ENCODE measurements at regions not wholly inside any gene's neighbourhood (a gene's known extent, or its start where the extent isn't known, plus 50 kb on each side); places are given as distances from the start of the nearest gene placed in this dataset.

GRCh38 chr7:121604627-121605316 is 208.7 kb upstream of the FAM3C start:
- dilution Hi-C loops (cut with MboI; ENCODE audit: extremely low pct_ligation_motif_present, low sequenced_read_pairs) = no loop called here
- H3K4me2 ChIP-seq (ENCODE audit: insufficient read depth, low read length) = no peak overlapping the region
- H3K27ac ChIP-seq (ENCODE audit: insufficient read depth, low read depth, low read length) = no peak overlapping the region
- H3K9me1 ChIP-seq (replicated peaks; ENCODE audit: control insufficient read depth, extremely low read depth, insufficient read depth, low read length) = no peaks in the 10 kb centered on the region
- CTCF ChIA-PET = interaction anchor here (0.8 to 2.6 kb wide), 4 partner anchors 15 to 392 kb away, joined by 3 to 30 read pairs (median 4); no protein-coding TSS in a partner anchor
- BruUV-seq (replicated peaks) = no TSS peak
- POLR2A ChIA-PET = no interaction called here
- no peaks in the 10 kb centered on the region for H3K36me3 ChIP-seq (ENCODE audit: control insufficient read depth in 2 of 2, extremely low read depth in 1 of 2, insufficient read depth in 2 of 2, low read length in 2 of 2)
- intact Hi-C loops (cut with micrococcal nuclease) = no loop called here
- no peaks in the 10 kb centered on the region for H3K27me3 ChIP-seq (ENCODE audit: control insufficient read depth in 2 of 2, insufficient read depth in 2 of 2, low read length in 2 of 2)
- no peak overlapping the region for H3K4me3 ChIP-seq (replicated peaks in 1 of 3; ENCODE audit: insufficient read depth in 1 of 3, low read depth in 1 of 3, low read length in 3 of 3)
- no peaks in the 10 kb centered on the region for H3K9me3 ChIP-seq (replicated peaks; ENCODE audit: control insufficient read depth, insufficient read depth, low read length)
- no peaks in the 10 kb centered on the region for H3K79me2 ChIP-seq (ENCODE audit: control insufficient read depth, insufficient read depth, low read length)
- no peaks in the 10 kb centered on the region for H3K4me1 ChIP-seq (ENCODE audit: control insufficient read depth, extremely low read depth, insufficient read depth, low read length)
- no peak overlapping the region for H3K9ac ChIP-seq (replicated peaks; ENCODE audit: extremely low read depth, insufficient read depth, low read length)
- no peak for DNase-seq (ENCODE audit: low read depth, low spot score)
- FAIRE-seq = no peak
- no peaks in the 10 kb centered on the region for H4K20me1 ChIP-seq (replicated peaks; ENCODE audit: control insufficient read depth, extremely low read depth, insufficient read depth, low read length)
- H2AFZ ChIP-seq (ENCODE audit: low read depth, low read length) = no peak overlapping the region
- no peak for TF ChIP-seq EZH2 (IDR thresholded peaks at IDR 0.05; ENCODE audit: borderline replicate concordance, low read depth, low read length, severe bottlenecking)
- TF ChIP-seq FOS (IDR thresholded peaks at IDR 0.05; ENCODE audit: borderline replicate concordance, insufficient read depth, low read length) = no peak
- TF ChIP-seq MYC (IDR thresholded peaks at IDR 0.05; ENCODE audit: low read depth, low read length) = no peak

GRCh38 chr7:121603886-121604285 is 207.8 kb upstream of the FAM3C start:
- POLR2A ChIA-PET = no interaction called here
- no peaks in the 10 kb centered on the region for H4K20me1 ChIP-seq (replicated peaks; ENCODE audit: control insufficient read depth, extremely low read depth, insufficient read depth, low read length)
- no peaks in the 10 kb centered on the region for H3K9me3 ChIP-seq (replicated peaks; ENCODE audit: control insufficient read depth, insufficient read depth, low read length)
- H3K4me3 ChIP-seq (replicated peaks in 1 of 3; ENCODE audit: insufficient read depth in 1 of 3, low read depth in 1 of 3, low read length in 3 of 3) = no peak overlapping the region
- CTCF ChIA-PET = interaction anchor here (1.4 to 2.6 kb wide), 2 partner anchors 16 to 391 kb away, joined by 3 to 30 read pairs; no protein-coding TSS in a partner anchor
- no peak overlapping the region for H3K4me2 ChIP-seq (ENCODE audit: insufficient read depth, low read length)
- H3K79me2 ChIP-seq (ENCODE audit: control insufficient read depth, insufficient read depth, low read length) = no peaks in the 10 kb centered on the region
- dilution Hi-C loops (cut with MboI; ENCODE audit: extremely low pct_ligation_motif_present, low sequenced_read_pairs) = no loop called here
- BruUV-seq (replicated peaks) = no TSS peak
- no peak for DNase-seq (ENCODE audit: low read depth, low spot score)
- FAIRE-seq = no peak
- no peaks in the 10 kb centered on the region for H3K9me1 ChIP-seq (replicated peaks; ENCODE audit: control insufficient read depth, extremely low read depth, insufficient read depth, low read length)
- H3K4me1 ChIP-seq (ENCODE audit: control insufficient read depth, extremely low read depth, insufficient read depth, low read length) = no peaks in the 10 kb centered on the region
- no peak for TF ChIP-seq POLR2A (IDR thresholded peaks at IDR 0.05; ENCODE audit: low read depth, low read length)
- TF ChIP-seq MYC (IDR thresholded peaks at IDR 0.05; ENCODE audit: low read depth, low read length) = no peak
- TF ChIP-seq JUN (IDR thresholded peaks at IDR 0.05; ENCODE audit: borderline replicate concordance, insufficient read depth, insufficient read length, low read depth) = no peak
- TF ChIP-seq MAX (IDR thresholded peaks at IDR 0.05; ENCODE audit: insufficient read depth, insufficient read length) = no peak
- no peak for TF ChIP-seq CTCF (IDR thresholded peaks at IDR 0.05; ENCODE audit: extremely low read depth in 1 of 2, insufficient read depth in 1 of 2, low read depth in 1 of 2, low read length in 2 of 2)
- no peak for TF ChIP-seq POLR2AphosphoS5 (IDR thresholded peaks at IDR 0.05; ENCODE audit: insufficient read depth, low read depth, low read length)
- no peak for TF ChIP-seq FOS (IDR thresholded peaks at IDR 0.05; ENCODE audit: borderline replicate concordance, insufficient read depth, low read length)
- TF ChIP-seq EZH2 (IDR thresholded peaks at IDR 0.05; ENCODE audit: borderline replicate concordance, low read depth, low read length, severe bottlenecking) = no peak
- no peak for TF ChIP-seq GATA2 (IDR thresholded peaks at IDR 0.05; ENCODE audit: insufficient read depth, insufficient read length, low read depth, low read length)
- H3K27me3 ChIP-seq (ENCODE audit: control insufficient read depth in 2 of 2, insufficient read depth in 2 of 2, low read length in 2 of 2) = no peaks in the 10 kb centered on the region
- no peak overlapping the region for H2AFZ ChIP-seq (ENCODE audit: low read depth, low read length)
- intact Hi-C loops (cut with micrococcal nuclease) = no loop called here
- H3K9ac ChIP-seq (replicated peaks; ENCODE audit: extremely low read depth, insufficient read depth, low read length) = no peak overlapping the region
- no peak overlapping the region for H3K27ac ChIP-seq (ENCODE audit: insufficient read depth, low read depth, low read length)
- H3K36me3 ChIP-seq (ENCODE audit: control insufficient read depth in 2 of 2, extremely low read depth in 1 of 2, insufficient read depth in 2 of 2, low read length in 2 of 2) = no peaks in the 10 kb centered on the region
